GM03348 (cell line): ENCODE measurements at regions not wholly inside any gene's neighbourhood (a gene's known extent, or its start where the extent isn't known, plus 50 kb on each side); places are given as distances from the start of the nearest gene placed in this dataset.
"Not testable (repeated sequence)": the region's sequence is repeated elsewhere in the genome, so short reads cannot be mapped to it uniquely, and the experiment has no call there.

Experiments
- DNase-seq: peaks from one replicate; pipeline ENCODE4 v3.0.0; 2012; ENCODE audit warnings: low spot score

GRCh38 chr5:122209601-122210000 is 80.3 kb downstream of the ZNF474 start:
- not testable (repeated sequence) for DNase-seq

GRCh38 chr5:122218778-122219177 is 89.4 kb downstream of the ZNF474 start:
- no peak for DNase-seq

GRCh38 chr5:122219436-122220166 is 90.3 kb downstream of the ZNF474 start:
- DNase-seq, result no peak

GRCh38 chr5:122220511-122220910 is 91.2 kb downstream of the ZNF474 start:
- no peak for DNase-seq

- no peak for DNase-seq
These were observed 90.2 kb upstream of the SNCAIP start for GRCh38 chr5:122221857-122222256.

GRCh38 chr5:122222580-122222979 is 89.5 kb upstream of the SNCAIP start:
- DNase-seq, result no peak

GRCh38 chr5:122228728-122229392 is 83.2 kb upstream of the SNCAIP start:
- DNase-seq, result no peak

- DNase-seq, result no peak
These were observed 82.5 kb upstream of the SNCAIP start for GRCh38 chr5:122229551-122229950.

- no peak for DNase-seq
These were observed 75.6 kb upstream of the SNCAIP start for GRCh38 chr5:122236270-122237040.

GRCh38 chr5:122237906-122238305 is 74.1 kb upstream of the SNCAIP start:
- no peak for DNase-seq

- DNase-seq, result no peak
These were observed 59.7 kb upstream of the SNCAIP start for GRCh38 chr5:122252319-122252718.

GRCh38 chr5:122253794-122254193 is 58.2 kb upstream of the SNCAIP start:
- no peak for DNase-seq

- no peak for DNase-seq
These were observed 55.6 kb upstream of the SNCAIP start for GRCh38 chr5:122256388-122256787.

GRCh38 chr5:122257000-122257399 is 55.0 kb upstream of the SNCAIP start:
- no peak for DNase-seq

- no peak for DNase-seq
These were observed 53.8 kb upstream of the SNCAIP start for GRCh38 chr5:122258241-122258640.

- DNase-seq, result no peak
These were observed 53.2 kb upstream of the SNCAIP start for GRCh38 chr5:122258840-122259239.

GRCh38 chr5:122259995-122260394 is 52.0 kb upstream of the SNCAIP start:
- DNase-seq, result peak; percentile 69

- peak; percentile 35 for DNase-seq
These were observed 49.9 kb upstream of the SNCAIP start for GRCh38 chr5:122262103-122262502.
